Activated CD4-positive, alpha-beta T cell treated with anti-CD3 and anti-CD28 coated beads, Interleukin-2, amount 50 U/mL, for 16 hours (primary cell): ENCODE measurements at regions not wholly inside any gene's neighbourhood (a gene's known extent, or its start where the extent isn't known, plus 50 kb on each side); places are given as distances from the start of the nearest gene placed in this dataset.

ENCODE experiments used
- DNase-seq: peaks from one replicate; pipeline ENCODE4 v3.0.0-alpha.2; 2020

GRCh38 chr13:106232681-106233080 is 302.8 kb downstream of the EFNB2 start:
- DNase-seq, result no peak

DNA sequence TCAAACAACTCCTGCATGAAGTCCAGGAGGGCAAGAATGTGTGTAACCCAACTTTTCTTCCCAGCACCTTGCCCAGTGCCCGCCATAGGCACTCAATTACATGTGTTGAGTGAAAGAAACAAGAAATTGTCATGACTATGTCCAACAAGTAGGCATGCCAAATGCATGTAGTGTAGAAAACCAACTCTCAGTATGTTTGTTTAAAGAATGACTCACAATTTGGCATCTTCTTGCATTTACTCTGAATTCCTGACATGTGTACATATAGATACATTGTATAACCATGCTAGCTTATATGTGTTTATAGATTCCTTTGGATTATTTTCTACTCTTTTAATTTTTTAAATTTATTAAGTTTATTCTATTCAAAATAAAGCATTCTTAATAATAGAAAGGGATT is 305.0 kb downstream of the EFNB2 start:
- no peak for DNase-seq

GRCh38 chr13:106225126-106225525 is 310.3 kb downstream of the EFNB2 start:
- DNase-seq, result no peak

DNA sequence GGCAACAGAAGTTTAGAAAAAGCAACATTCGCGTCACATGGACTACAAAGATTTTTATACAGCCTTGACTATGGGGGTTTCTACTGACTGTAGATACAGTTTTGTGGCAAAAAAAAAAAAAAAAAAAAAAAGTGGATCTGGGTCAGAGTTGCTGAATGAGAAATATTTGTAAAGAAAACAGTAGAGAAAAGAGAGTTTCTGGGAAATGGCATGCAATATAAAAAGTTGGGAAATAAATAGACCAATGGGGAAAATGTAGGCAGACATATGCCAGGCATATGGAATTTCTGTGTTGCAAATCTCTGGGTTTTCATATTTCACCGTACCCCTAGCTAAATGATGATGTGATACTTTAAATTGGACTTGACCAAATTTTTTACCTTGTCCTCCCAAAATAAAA is 315.3 kb downstream of the EFNB2 start:
- no peak for DNase-seq

- no peak for DNase-seq
Observed at GRCh38 chr13:106213028-106213757, 322.3 kb downstream of the EFNB2 start.

DNA sequence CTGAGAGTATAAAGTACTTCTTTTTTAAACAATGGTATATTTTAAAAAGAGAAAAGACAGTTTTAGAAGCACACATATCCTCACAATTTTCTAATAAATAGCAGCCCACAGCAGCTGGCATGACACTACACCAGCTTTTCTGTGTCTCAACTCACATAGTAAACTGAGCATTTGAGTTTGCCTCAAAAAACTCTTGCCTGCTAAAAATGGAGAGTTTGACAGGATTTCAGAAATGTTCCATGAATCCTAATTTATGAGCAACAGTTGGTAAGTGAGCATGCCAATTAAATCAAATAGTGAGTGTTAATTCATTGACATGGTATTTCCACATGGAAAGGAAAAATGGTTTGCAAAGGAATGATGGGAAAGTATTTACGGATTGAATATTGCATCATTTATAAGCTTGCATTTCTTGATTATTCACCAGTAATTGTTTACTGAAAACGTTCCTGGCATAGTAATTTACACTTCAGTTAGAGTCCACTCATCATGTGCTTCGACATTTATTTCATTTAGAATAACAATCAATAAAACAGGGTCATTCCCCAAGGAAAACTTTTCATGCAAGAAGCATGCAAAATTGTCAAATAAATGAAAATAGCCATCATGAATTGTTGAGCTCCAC is 323.0 kb downstream of the EFNB2 start:
- DNase-seq, result no peak

DNA sequence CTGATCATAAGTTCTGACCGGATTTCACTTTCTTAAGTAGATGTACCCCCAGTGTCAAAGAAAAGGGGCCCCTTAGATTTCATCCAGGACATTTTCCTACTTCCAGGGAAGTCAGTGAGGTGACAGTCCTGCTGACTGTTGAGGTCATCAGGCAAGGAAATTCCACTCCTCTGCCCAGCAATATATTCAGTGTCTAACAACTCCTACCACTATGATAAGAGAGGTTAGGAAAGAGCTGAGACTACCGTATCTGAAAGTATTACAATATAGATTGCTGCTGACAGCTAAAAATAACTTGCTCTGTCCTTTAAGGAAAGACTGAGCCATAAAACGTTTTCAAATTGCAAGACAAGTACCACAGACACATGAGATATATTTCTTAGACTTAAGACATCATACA is 325.1 kb downstream of the EFNB2 start:
- DNase-seq, result no peak

GRCh38 chr13:106205871-106206270 is 329.6 kb downstream of the EFNB2 start:
- DNase-seq, result no peak

DNA sequence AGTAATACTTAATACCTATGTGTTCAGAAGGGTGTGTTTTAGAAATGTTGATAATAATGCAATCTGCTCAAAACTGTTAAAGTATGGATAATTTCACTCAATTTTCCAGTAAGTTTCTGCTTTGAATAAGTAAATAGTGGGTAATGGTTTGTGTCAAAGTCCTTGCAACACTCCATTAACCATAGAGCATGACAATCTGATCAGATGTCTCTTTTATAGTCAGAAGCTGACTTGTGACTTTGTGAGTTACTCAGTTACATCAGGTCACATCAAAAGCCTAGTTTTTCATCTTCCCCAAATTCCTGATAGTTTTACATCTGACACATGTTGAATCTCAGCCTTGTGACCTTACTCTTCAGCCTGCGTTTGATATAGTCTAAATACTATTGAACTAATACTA is 338.0 kb downstream of the EFNB2 start:
- no peak for DNase-seq

- no peak for DNase-seq
Observed at GRCh38 chr13:106187501-106188095, 347.9 kb downstream of the EFNB2 start.

GRCh38 chr13:106187101-106187500 is 348.4 kb downstream of the EFNB2 start:
- no peak for DNase-seq

DNA sequence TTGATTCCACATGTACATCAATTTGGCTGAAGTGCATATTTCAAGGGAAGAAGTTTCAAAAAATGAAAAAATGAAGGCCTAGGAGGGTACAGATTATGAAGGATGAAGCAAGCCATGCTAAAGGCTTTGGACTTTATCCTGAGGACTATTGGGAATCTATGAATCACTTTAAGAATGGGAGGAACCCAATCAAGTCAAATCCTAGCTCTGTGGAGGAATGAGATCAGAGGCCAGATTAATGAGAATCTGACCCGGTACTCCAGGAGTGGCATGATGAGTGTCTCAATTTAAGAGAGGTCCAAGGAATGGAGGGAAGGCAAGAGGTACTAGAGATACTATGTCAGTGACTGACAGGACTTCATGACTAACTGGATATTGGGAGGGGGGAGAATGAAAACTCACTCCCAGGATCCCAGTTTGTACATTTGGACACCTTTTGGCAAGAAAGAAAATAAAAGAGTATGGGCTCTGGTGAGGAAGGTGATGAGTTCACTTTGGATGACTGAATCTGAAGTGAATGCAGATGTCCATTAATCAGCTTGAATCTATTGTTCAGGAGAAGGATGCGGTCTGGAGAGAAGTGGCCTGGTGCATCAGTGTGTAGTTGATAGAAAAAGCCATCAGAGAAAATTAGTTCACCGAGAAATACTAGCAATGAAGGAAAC is 349.0 kb downstream of the EFNB2 start:
- DNase-seq, result no peak

DNA sequence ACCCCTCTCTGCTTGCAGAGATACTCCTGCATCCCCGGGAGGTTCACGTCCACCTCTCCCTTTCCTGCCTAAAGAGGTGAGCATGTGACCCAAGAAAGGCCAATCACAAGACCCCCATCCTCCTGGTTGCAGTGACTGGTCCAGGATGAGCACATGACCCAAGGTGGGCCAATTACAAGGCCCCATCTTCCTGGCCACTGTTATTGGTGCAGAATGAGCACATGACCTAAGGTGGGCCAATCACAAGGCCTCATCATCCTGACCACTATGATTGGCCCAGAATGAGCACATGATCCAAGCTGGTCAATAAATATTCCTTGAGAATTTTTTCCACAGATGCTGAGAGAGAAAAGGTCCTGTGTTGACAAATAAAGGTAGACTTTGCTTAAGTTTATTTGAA is 350.7 kb downstream of the EFNB2 start:
- DNase-seq, result no peak

GRCh38 chr13:106183410-106184065 is 351.9 kb downstream of the EFNB2 start:
- no peak for DNase-seq

GRCh38 chr13:106182404-106182803 is 353.1 kb downstream of the EFNB2 start:
- DNase-seq, result no peak

DNA sequence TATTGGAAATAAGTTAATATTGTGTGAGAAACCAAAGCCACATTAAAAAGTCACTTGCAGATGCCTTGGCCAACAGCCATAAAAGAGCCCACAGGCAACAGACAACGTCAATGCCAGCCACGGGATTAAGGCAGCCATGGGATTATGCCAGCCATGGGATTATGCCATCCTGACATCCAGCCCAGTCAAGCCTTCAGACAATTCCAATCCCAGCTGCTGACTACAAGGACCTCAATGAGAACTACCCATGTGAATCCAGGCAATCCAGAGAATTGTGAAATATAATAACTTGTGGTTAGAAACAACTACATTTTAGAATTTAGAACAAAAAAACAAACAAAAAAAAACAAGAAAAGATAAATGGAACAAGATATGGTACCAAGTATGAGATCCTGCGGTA is 356.6 kb downstream of the EFNB2 start:
- no peak for DNase-seq

GRCh38 chr13:106177146-106177545 is 358.3 kb downstream of the EFNB2 start:
- no peak for DNase-seq

DNA sequence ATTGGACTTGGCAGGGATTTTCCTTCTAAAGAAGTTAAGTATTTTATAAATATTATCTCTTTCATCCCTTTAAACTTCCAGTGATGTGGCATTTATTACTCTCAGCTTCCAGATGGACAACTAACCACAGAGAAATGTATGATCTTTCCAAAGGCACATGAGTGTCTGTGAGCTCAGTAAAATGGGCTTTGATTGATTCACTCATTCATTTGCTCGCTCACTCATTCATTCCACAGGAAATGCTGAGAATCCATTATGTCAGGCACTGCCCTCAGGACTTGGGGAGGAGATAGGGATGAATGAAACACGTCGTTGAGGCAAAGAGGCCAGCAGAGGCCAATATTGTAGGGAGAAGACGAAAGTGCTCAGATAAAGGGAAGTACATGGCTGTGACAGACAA is 359.3 kb downstream of the EFNB2 start:
- no peak for DNase-seq

- DNase-seq, result no peak
Observed at GRCh38 chr13:106173891-106174610, 361.4 kb downstream of the EFNB2 start.

DNA sequence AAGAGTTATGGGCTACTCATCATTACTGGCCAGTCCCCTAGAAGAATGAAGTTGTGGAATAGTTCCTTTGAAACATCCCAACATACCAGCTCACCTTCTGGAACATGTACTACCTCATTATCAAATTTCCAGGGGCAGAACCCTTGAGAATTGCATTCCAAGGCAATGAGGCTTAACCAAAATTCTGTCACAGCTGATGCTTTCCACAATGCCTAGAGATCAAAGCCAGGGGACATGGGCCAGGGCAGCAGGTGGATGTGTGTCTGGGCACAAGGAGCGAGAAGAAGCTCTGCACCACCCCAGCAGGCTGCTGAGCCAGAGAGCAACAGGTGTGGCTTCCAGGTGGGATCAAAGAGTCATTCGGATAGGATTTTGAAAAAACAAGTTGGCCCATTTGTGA is 362.1 kb downstream of the EFNB2 start:
- no peak for DNase-seq

DNA sequence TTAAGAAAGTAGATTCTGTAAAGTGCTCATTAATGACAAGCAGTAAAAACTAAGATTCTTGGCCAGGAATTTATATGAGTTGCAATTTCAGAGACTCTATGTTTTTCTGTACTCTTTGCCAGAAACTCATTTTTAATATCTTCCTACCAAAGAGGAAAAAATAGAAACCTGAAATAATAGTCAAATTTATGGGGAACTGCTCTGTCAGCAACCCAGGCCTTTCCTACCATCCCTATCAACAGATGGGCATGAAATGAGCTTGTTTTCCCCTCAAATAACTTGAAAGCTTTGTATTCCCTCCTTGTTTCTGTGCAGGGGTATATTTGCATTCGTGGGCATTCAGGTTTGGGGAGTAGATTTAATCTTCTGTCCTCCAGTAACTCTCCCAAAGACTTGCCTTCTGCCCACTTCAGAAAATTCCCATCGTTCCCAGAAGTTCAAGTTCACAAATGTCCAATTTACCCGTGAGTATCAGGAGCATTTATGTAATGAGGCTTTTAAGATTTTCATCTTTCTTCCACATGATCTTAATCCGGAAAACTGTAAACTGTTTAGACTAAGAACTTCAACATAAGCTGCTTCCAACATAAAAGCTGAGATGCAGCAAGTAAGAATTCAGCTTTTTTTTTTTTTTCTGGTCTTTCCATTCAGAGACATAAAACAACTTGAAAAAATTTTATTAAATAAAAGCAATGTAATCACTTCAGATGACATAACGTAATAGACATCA is 363.1 kb downstream of the EFNB2 start:
- no peak for DNase-seq

- no peak for DNase-seq
Observed at GRCh38 chr13:106163426-106163825, 372.0 kb downstream of the EFNB2 start.
